Epithelial cell of proximal tubule (primary cell): ENCODE measurements at regions not wholly inside any gene's neighbourhood (a gene's known extent, or its start where the extent isn't known, plus 50 kb on each side); places are given as distances from the start of the nearest gene placed in this dataset.

Experiments used
- DNase-seq: peaks from one replicate; pipeline ENCODE4 v3.0.0-alpha.2; 2011; ENCODE audit warnings: low read depth
- H3K4me3 ChIP-seq: 2 replicates; pipeline ENCODE4 v1.5.1; 2011; ENCODE audit warnings: low read depth, mild to moderate bottlenecking, low read length
- TF ChIP-seq, protein P1 (sequence below): conservative IDR thresholded peaks from 2 replicates; pipeline ENCODE4 v1.5.1; 2012; ENCODE audit warnings: low read depth, mild to moderate bottlenecking, low read length

DNA sequence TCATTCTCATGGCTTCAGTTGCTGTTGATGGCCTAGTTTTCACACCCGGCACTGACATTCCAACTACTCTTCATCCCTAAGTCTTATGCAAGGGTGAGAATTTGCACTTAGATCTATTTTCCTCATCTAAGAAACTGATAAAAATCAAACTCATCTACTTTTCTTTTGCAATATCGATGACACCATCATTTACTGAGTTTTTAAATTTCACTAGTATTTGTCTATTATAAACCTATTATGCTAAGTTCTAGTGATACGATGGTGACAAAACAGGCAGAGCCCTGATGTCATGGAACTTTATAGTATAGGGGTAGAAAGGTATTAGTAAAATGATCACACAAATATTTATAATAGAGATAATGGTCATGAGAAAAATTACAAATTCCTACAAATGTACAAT lies 167.9 kb upstream of the CITED2 start:
- TF ChIP-seq, protein P1, sequence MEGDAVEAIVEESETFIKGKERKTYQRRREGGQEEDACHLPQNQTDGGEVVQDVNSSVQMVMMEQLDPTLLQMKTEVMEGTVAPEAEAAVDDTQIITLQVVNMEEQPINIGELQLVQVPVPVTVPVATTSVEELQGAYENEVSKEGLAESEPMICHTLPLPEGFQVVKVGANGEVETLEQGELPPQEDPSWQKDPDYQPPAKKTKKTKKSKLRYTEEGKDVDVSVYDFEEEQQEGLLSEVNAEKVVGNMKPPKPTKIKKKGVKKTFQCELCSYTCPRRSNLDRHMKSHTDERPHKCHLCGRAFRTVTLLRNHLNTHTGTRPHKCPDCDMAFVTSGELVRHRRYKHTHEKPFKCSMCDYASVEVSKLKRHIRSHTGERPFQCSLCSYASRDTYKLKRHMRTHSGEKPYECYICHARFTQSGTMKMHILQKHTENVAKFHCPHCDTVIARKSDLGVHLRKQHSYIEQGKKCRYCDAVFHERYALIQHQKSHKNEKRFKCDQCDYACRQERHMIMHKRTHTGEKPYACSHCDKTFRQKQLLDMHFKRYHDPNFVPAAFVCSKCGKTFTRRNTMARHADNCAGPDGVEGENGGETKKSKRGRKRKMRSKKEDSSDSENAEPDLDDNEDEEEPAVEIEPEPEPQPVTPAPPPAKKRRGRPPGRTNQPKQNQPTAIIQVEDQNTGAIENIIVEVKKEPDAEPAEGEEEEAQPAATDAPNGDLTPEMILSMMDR: no peak
- no peak for DNase-seq
- no peak overlapping the region for H3K4me3 ChIP-seq

DNA sequence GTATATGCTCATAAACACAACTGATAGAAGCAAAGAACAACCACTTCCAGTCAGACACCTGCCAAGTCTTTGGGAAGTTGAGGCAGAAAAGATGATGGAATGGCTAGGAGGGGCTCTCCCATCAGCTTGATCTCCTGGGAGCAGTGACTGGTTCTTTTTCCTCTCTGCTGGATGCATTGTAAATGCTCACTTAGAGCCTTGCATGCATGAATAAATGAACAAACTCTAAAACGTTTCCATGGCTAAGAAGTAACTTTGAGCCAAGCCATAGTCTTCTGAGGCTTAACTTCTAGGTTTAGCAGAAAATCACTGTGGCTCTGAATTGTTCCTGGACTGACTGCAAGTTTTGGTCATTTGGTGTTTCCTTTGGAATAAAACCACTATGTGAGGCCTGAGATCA lies 166.4 kb upstream of the CITED2 start:
- TF ChIP-seq, protein P1: no peak
- H3K4me3 ChIP-seq: no peak overlapping the region
- no peak for DNase-seq

DNA sequence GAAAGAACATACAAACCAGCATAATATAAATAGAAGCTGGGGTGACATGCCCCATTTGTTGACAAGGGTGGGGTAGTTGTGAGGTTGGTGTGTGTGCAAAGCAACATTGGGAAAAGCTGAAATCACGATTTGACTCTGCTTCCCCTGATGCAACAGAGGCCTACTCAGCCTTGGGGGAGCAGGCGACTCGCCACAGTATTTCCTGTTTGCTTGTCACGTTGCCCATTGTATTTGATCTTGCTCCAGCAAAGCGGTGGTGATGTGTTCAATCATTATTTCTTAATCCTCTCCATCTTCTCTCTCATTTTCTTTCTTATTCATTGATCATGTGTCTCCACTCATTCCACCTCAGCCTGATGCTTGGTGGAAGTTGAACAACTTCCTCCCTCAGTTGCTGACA lies 165.8 kb upstream of the CITED2 start:
- TF ChIP-seq, protein P1: no peak
- no peak overlapping the region for H3K4me3 ChIP-seq
- no peak for DNase-seq

DNA sequence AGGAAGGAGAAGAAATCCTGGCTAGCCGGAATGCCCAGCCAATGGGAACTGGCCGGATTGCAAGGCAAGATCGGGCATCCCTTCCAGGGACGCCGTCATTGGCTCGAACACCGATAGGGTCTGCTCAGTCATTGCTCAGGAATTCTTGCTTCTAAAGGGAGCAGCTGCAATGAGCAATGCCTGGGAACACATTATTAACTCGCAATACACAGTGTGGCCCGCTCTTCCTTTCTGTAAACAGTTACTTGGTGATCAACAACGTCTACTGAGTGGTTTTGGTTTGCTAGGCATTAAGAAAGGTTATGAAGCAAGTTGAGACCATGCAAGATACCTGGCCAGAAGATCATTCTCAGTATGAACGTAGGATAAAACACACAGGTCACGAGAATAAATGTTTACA lies 165.4 kb upstream of the CITED2 start:
- DNase-seq: peak; percentile 95
- TF ChIP-seq, protein P1: no peak
- H3K4me3 ChIP-seq: no peak overlapping the region

DNA sequence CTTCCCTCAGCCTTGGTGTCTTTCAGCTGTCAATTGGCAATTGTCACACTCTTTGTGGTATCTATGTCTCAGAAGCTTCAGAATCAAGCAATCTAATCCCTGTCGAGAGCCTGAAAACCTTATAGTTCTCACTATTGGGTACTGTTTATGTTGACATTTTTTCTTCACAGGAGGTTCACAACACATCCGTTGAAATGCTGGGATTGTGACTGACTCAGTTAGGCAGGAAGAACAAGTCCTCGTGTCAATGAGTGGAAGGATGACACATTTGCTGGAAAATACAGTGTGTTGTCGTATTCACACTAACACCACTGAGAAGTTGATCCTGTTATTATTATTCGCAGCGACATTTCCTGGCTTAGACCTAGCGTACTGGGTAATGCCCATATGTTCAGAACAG lies 163.9 kb upstream of the CITED2 start:
- DNase-seq: no peak
- H3K4me3 ChIP-seq: no peak overlapping the region
- TF ChIP-seq, protein P1: no peak

DNA sequence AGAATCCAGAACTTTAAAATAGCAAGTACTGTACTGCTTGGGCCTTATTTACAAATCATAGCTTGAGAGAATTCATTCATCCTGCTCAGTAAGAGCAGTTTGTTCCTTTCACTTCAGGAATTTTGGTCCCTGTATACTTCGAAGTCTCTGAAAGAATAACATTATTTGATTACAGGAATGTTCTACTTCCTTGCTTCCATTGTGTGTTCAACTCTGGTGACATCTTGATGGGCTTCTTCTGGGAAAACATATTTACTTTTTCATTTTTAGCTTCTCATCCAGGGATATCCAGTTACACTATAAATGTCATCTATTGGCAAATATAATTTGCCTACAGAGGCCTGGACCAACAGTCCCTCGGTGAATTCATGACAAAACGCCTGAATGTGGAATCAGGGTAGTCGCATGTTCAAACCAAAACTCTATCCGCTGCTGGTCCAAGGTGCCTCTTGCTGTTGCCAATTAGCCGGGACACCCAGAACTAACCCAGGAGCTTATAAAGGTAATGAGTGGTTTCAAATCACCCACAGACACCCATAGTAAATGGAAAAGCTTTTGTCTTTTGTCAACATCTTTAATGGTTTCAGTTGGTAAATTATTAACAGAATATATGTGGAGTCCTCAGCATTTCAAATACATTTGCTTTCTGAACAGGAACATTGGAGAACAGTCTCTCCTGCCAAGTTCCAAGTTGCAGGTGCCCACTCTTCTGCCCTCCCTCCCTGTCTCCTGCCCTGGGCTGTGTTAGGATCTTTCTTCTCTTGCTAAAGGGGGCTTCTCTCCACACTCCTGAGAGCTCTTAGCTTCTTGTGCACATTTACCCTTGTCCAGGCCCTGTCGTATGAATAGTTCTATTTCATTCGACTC lies 162.5 kb upstream of the CITED2 start:
- H3K4me3 ChIP-seq: no peak overlapping the region
- TF ChIP-seq, protein P1: no peak
- DNase-seq: no peak

DNA sequence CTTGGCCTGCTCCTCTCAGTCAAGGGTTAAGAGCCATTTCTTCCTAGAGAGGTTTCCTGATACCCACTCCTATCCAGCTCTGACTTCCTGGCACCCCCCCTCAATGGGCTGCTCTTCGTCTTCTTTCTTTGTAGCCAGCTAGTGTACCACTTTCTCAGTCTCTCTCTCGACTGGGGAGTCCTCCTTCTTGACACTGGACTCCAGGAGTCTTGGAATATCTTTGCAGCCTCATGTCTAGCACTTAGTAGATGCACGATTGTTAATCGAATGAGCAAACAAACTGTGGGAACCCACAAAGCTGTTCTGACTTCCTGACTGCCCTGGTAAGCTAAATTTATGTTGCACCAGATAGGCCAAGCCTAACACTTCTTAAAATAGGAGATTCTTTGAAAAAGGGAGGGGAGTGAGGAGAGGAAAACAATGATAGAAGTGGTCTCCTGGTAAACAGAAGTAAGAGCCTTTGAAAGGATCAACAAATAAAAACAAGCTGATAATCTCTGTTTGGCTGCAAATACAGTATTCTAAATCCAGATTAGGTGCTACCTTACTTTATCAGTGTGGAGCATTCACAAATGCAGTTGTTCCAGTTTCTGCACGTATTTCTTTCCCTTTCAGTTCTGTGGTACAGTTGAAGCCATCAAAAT lies 160.1 kb upstream of the CITED2 start:
- TF ChIP-seq, protein P1: no peak
- no peak for DNase-seq
- peak overlapping the region; percentile 40 for H3K4me3 ChIP-seq
